Vagina (tissue), 2 donors: ENCODE measurements at regions not wholly inside any gene's neighbourhood (a gene's known extent, or its start where the extent isn't known, plus 50 kb on each side); places are given as distances from the start of the nearest gene placed in this dataset.

Experiments used
- POLR2A ChIP-seq, 2 donors: fragments of 450-650 bp; IDR thresholded peaks; one replicate each; pipeline ENCODE4 v1.6.1; 2017; ENCODE audit warnings: antibody characterized with exemption in 2 of 2, mild to moderate bottlenecking in 2 of 2, moderate library complexity in 2 of 2
- POLR2AphosphoS5 ChIP-seq, 2 donors: sonication (generic); formaldehyde crosslinking; IDR thresholded peaks; one replicate each; pipeline ENCODE4 v1.9.0; 2017; ENCODE audit warnings: antibody characterized with exemption in 2 of 2, mild to moderate bottlenecking in 2 of 2, low read depth in 1 of 2; ENCODE audit not compliant: insufficient read depth in 1 of 2
- TF ChIP-seq, protein P1 (sequence below), 3 experiments: fragments of 450-650 bp in 2 of 3; fragments of 200-600 bp in 1 of 3; sonication (generic) in 1 of 3; IDR thresholded peaks; one replicate each; pipeline ENCODE4 v1.5.1; 2017 to 2019; ENCODE audit warnings: antibody characterized with exemption in 3 of 3, mild to moderate bottlenecking in 2 of 3, moderate library complexity in 2 of 3

- TF ChIP-seq, protein P1, sequence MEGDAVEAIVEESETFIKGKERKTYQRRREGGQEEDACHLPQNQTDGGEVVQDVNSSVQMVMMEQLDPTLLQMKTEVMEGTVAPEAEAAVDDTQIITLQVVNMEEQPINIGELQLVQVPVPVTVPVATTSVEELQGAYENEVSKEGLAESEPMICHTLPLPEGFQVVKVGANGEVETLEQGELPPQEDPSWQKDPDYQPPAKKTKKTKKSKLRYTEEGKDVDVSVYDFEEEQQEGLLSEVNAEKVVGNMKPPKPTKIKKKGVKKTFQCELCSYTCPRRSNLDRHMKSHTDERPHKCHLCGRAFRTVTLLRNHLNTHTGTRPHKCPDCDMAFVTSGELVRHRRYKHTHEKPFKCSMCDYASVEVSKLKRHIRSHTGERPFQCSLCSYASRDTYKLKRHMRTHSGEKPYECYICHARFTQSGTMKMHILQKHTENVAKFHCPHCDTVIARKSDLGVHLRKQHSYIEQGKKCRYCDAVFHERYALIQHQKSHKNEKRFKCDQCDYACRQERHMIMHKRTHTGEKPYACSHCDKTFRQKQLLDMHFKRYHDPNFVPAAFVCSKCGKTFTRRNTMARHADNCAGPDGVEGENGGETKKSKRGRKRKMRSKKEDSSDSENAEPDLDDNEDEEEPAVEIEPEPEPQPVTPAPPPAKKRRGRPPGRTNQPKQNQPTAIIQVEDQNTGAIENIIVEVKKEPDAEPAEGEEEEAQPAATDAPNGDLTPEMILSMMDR (IDR thresholded peaks at IDR 0.05), result no peak
- no peak for TF ChIP-seq POLR2AphosphoS5 (IDR thresholded peaks at IDR 0.05; ENCODE audit: insufficient read depth in 1 of 2, low read depth in 1 of 2)
- no peak for TF ChIP-seq POLR2A (IDR thresholded peaks at IDR 0.05)
Measured at GRCh38 chr6:113147544-113147943, 709.6 kb upstream of the MARCKS start.
